ENCODE measurements at regions not wholly inside any gene's neighbourhood (a gene's known extent, or its start where the extent isn't known, plus 50 kb on each side); places are given as distances from the start of the nearest gene placed in this dataset.

GRCh38 chr5:40309851-40310250 is 369.9 kb upstream of the PTGER4 start:
- Histone ChIP-seq H2AK5ac (ENCODE audit: insufficient read length, low read length) (no peak overlapping the region), H2BK5ac (ENCODE audit: insufficient read length, low read length) (no peak overlapping the region), H3K23me2 (ENCODE audit: insufficient read length, low read depth, low read length, poor library complexity, severe bottlenecking) (no peaks in the 10 kb centered on the region), H3K4ac (ENCODE audit: low read depth, low read length) (no peak overlapping the region), H2BK15ac (ENCODE audit: low read depth, low read length) (no peak overlapping the region), H3K23ac (ENCODE audit: insufficient read length, low read depth, low read length) (no peak overlapping the region), H4K91ac (ENCODE audit: insufficient read length, low read depth, low read length) (no peak overlapping the region), H3K9me3 (ENCODE audit: control insufficient read depth, low read depth, low read length) (no peaks in the 10 kb centered on the region), H3K27ac (ENCODE audit: insufficient read length, low read depth, low read length) (no peak overlapping the region), H4K8ac (replicated peaks; ENCODE audit: insufficient read length, low read depth, low read length) (no peak overlapping the region), H2BK120ac (ENCODE audit: low read depth, low read length, poor library complexity, severe bottlenecking) (no peak overlapping the region), H2BK12ac (ENCODE audit: insufficient read length, low read depth, low read length) (no peak overlapping the region), H3K4me2 (ENCODE audit: insufficient read depth, insufficient read length, low read length) (no peak overlapping the region), H3K27me3 (ENCODE audit: insufficient read depth, low read length) (no peaks in the 10 kb centered on the region), H3K18ac (ENCODE audit: insufficient read length, low read depth, low read length) (no peak overlapping the region), H4K20me1 (ENCODE audit: control insufficient read depth, insufficient read depth, insufficient read length) (no peaks in the 10 kb centered on the region), H3K79me2 (ENCODE audit: insufficient read depth, low read length) (no peaks in the 10 kb centered on the region), H3K14ac (ENCODE audit: insufficient read depth, low read length) (no peak overlapping the region), H3K56ac (ENCODE audit: insufficient read length, low read depth, low read length) (no peak overlapping the region), H3K4me1 (ENCODE audit: insufficient read depth, low read length) (peaks cover 3% of the 10 kb centered on the region), H3T11ph (ENCODE audit: low read length) (no peak overlapping the region), H3K9ac (ENCODE audit: extremely low read depth, insufficient read length, low read length) (no peak overlapping the region), H2AFZ (ENCODE audit: low read length) (no peak overlapping the region), H4K5ac (ENCODE audit: insufficient read length, low read depth, low read length) (no peak overlapping the region), H3K79me1 (ENCODE audit: insufficient read depth, low read depth, low read length, poor library complexity, severe bottlenecking) (no peaks in the 10 kb centered on the region), H2BK20ac (ENCODE audit: low read depth, low read length, poor library complexity, severe bottlenecking) (no peak overlapping the region)
- no peak for TF ChIP-seq CTCF (conservative IDR thresholded peaks at IDR 0.05)
- no peaks in the 10 kb centered on the region for H3K9me3 Mint-ChIP-seq
- H3K36me3 Mint-ChIP-seq (ENCODE audit: insufficient read depth in 1 of 3, low read depth in 3 of 3) = no peaks in the 10 kb centered on the region
- DNase-seq = no peak
- H3K27ac Mint-ChIP-seq = no peak overlapping the region
- peaks cover 14 to 24% of the 10 kb centered on the region in 2 experiments for H3K4me1 Mint-ChIP-seq
- no peak overlapping the region for H3K4me3 Mint-ChIP-seq
- WGBS (ENCODE audit: extremely low coverage, insufficient read length, low lambda C conversion rate) = no CpG with 5 or more reads among the region's 2 CpGs
- H3K27me3 Mint-ChIP-seq (ENCODE audit: low read depth) = no peaks in the 10 kb centered on the region

All from H9 (cell line).